Loucy (cell line): ENCODE measurements at regions not wholly inside any gene's neighbourhood (a gene's known extent, or its start where the extent isn't known, plus 50 kb on each side); places are given as distances from the start of the nearest gene placed in this dataset.

Experiments
- CTCF ChIP-seq: fragments of 200-600 bp; sonication (generic); conservative IDR thresholded peaks from 2 replicates; pipeline ENCODE4 v1.5.1; 2014; ENCODE audit warnings: mild to moderate bottlenecking, antibody characterized with exemption, low read length
- EZH2phosphoT487 ChIP-seq: fragments of 200-600 bp; IDR thresholded peaks from 2 replicates; pipeline ENCODE4 v1.6.1; 2018; ENCODE audit warnings: antibody characterized with exemption, mild to moderate bottlenecking, moderate library complexity, borderline replicate concordance

GRCh38 chr1:81382561-81382960, 418.2 kb upstream of the ADGRL2 start:
- TF ChIP-seq CTCF (no peak), EZH2phosphoT487 (no peak)
